Activated CD8-positive, alpha-beta memory T cell treated with anti-CD3 and anti-CD28 coated beads, Interleukin-2, amount 10 ng/mL, durations not matched to agents 7 days and 5 days (primary cell): ENCODE measurements at regions not wholly inside any gene's neighbourhood (a gene's known extent, or its start where the extent isn't known, plus 50 kb on each side); places are given as distances from the start of the nearest gene placed in this dataset.

ENCODE experiments used
- ATAC-seq: fragments of 150-1000 bp; cut with Tn5 transposase; one replicate; pipeline ENCODE4 v1.10.0; 2021; ENCODE audit warnings: moderate library complexity
- CTCF ChIA-PET: fragments of 350-600 bp; sonication (Branson Sonifier 250); formaldehyde crosslinking; loops from one replicate; lab custom pipeline; 2021; ENCODE audit warnings: antibody characterized with exemption; lab: Charles Lee
- DNase-seq: peaks from one replicate; pipeline ENCODE4 v3.0.0-alpha.2; 2020
- H3K27ac Mint-ChIP-seq: one replicate; pipeline ENCODE4 v1.8.0; 2021; ENCODE audit warnings: mild to moderate bottlenecking, mixed read lengths
- H3K27me3 Mint-ChIP-seq: one replicate; pipeline ENCODE4 v1.8.0; 2021; ENCODE audit warnings: mixed read lengths
- H3K36me3 Mint-ChIP-seq: one replicate; pipeline ENCODE4 v1.8.0; 2021; ENCODE audit warnings: mild to moderate bottlenecking, mixed read lengths
- H3K4me1 Mint-ChIP-seq: one replicate; pipeline ENCODE4 v1.8.0; 2021; ENCODE audit warnings: mixed read lengths
- H3K4me3 Mint-ChIP-seq: one replicate; pipeline ENCODE4 v1.8.0; 2021; ENCODE audit warnings: mild to moderate bottlenecking, moderate library complexity, mixed read lengths
- H3K9me3 Mint-ChIP-seq: one replicate; pipeline ENCODE4 v1.8.0; 2022; ENCODE audit warnings: low read depth, mixed read lengths

DNA sequence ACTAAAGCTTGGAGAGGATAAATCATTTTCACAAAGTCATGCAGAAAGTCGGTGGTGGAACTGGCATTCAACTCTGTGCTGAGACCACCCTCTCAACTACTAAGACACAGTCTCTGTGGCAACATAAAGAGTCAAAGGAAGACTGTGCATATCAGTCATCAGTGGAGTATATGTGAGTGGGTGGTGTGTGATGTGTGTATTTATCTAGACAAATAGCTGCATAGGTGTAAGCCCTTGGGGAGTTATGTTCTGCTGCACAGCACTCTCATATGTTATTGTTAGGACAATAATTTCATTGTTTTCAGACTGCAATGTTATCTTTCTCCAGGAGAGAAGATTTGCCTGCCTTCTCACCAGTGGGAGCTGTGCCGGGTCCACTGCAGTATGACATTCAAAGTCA is 186.3 kb upstream of the HNRNPA3 start:
- no peaks in the 10 kb centered on the region for H3K9me3 Mint-ChIP-seq
- no peak overlapping the region for H3K27ac Mint-ChIP-seq
- DNase-seq (no peak), ATAC-seq (no peak)
- no peak overlapping the region for H3K4me3 Mint-ChIP-seq
- H3K4me1 Mint-ChIP-seq: no peaks in the 10 kb centered on the region
- no peaks in the 10 kb centered on the region for H3K36me3 Mint-ChIP-seq
- peaks cover 8% of the 10 kb centered on the region for H3K27me3 Mint-ChIP-seq
- CTCF ChIA-PET: no interaction called here

DNA sequence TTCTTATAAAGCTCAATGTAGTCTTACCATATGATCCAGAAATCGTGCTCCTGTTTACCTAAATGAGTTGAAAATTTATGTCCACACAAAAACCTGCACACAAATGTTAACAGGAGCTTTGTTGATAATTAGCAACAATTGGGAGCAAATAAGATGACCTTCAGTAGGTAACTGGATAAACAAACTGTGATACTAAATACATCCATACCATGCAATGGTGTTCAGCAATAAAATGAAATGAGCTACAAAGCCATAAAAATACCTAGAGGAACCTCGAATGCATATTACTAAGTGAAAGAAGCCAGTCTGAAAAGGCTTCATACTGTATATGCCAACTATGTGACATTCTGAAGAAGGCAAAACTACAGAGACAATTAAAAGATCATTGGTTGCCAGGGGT is 185.6 kb upstream of the HNRNPA3 start:
- no peak overlapping the region for H3K4me3 Mint-ChIP-seq
- ATAC-seq: no peak
- CTCF ChIA-PET: interaction anchor here (1.0 kb wide), 1 partner anchor 10 kb away, joined by 4 read pairs; no protein-coding TSS in a partner anchor
- no peak for DNase-seq
- peaks cover 9% of the 10 kb centered on the region for H3K27me3 Mint-ChIP-seq
- H3K9me3 Mint-ChIP-seq: no peaks in the 10 kb centered on the region
- no peaks in the 10 kb centered on the region for H3K36me3 Mint-ChIP-seq
- no peaks in the 10 kb centered on the region for H3K4me1 Mint-ChIP-seq
- no peak overlapping the region for H3K27ac Mint-ChIP-seq

DNA sequence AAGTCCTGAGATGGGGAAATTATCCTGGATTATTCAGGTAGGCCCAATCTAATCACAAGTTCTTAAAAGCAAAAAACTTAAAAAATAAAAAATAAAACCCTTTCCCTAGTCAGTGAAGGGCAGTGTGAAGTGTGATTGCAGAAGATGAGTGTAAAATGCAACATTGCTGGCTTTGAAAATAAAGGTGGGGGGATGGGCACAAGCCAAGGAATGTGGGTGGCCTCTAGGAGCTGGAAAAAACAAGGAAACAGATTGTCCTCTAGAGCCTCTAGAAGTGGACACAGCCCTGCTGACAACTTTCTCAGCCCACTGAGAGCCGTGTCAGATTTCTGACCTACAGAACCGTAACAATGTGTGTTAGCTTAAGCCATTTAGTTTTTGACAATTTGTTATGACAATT is 184.3 kb upstream of the HNRNPA3 start:
- H3K27ac Mint-ChIP-seq: no peak overlapping the region
- CTCF ChIA-PET: interaction anchor here (0.8 kb wide), 1 partner anchor 14 kb away, joined by 3 read pairs; no protein-coding TSS in a partner anchor
- no peaks in the 10 kb centered on the region for H3K36me3 Mint-ChIP-seq
- H3K4me3 Mint-ChIP-seq: no peak overlapping the region
- H3K27me3 Mint-ChIP-seq: peaks cover 19% of the 10 kb centered on the region
- no peaks in the 10 kb centered on the region for H3K9me3 Mint-ChIP-seq
- DNase-seq (no peak), ATAC-seq (no peak)
- H3K4me1 Mint-ChIP-seq: no peaks in the 10 kb centered on the region

DNA sequence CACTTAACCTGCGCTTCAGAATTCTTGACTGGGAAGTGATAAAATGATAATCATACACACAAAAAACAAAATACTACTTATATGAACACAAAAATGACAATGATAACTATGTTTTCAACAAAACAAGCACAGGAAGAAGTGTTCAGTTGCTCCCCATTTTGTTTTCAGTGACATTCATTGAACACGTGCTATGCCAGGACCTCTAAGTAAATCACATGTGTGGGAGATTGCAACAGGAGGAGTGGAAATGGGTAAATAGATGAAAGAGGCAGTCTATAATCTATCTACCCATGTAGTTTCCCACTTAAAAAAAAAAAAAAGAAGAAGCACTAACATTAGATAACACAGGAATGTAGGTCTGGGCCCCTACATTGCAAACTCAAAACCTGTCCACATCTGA is 183.5 kb upstream of the HNRNPA3 start:
- H3K9me3 Mint-ChIP-seq: no peaks in the 10 kb centered on the region
- no peak for ATAC-seq
- DNase-seq: no peak
- H3K36me3 Mint-ChIP-seq: no peaks in the 10 kb centered on the region
- H3K4me3 Mint-ChIP-seq: no peak overlapping the region
- peaks cover 23% of the 10 kb centered on the region for H3K27me3 Mint-ChIP-seq
- CTCF ChIA-PET: interaction anchor here (0.8 kb wide), 1 partner anchor 15 kb away, joined by 3 read pairs; no protein-coding TSS in a partner anchor
- no peaks in the 10 kb centered on the region for H3K4me1 Mint-ChIP-seq
- no peak overlapping the region for H3K27ac Mint-ChIP-seq

DNA sequence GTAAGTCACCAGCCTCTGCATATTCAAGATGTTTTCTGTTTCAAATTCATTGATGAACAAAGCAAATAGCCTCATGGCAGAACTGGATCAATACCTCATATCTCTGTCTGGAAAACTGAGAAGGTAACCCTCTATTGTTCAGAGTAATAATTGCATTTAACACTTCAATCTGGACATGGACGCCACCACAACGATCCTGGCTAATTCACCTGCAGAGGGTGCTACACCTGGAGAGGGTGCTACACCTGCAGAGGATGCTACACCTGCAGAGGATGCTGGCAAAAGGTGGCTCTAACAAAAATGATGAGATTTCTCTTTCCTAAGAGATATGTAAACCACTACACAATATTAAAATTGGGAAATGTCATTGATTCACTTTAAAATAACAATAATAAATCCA is 183.1 kb upstream of the HNRNPA3 start:
- Mint-ChIP-seq H3K36me3 (no peaks in the 10 kb centered on the region), H3K4me3 (no peak overlapping the region), H3K27me3 (peaks cover 23% of the 10 kb centered on the region), H3K27ac (no peak overlapping the region), H3K4me1 (no peaks in the 10 kb centered on the region), H3K9me3 (no peaks in the 10 kb centered on the region)
- ATAC-seq (no peak), DNase-seq (no peak)
- CTCF ChIA-PET: no interaction called here

DNA sequence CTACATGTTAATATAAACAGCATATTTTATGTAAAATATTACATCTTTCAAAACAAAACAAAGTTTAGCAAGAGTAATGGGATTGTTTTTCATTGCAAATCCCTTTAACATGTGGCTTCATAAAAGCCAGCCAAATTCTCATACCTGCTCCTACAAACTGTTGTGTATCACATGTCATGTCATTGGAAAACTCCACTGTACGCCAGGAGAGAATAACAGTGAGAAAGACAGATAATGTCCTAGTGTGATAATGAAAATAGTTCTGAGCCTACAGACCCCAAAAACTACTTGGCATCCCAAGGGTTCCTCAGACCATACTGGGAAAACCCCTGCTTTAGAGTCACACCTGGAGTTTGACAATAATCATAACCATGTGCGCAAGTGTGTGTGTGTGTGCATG is 182.7 kb upstream of the HNRNPA3 start:
- DNase-seq: no peak
- H3K4me1 Mint-ChIP-seq: no peaks in the 10 kb centered on the region
- H3K9me3 Mint-ChIP-seq: no peaks in the 10 kb centered on the region
- H3K27ac Mint-ChIP-seq: no peak overlapping the region
- no peak overlapping the region for H3K4me3 Mint-ChIP-seq
- CTCF ChIA-PET: no interaction called here
- ATAC-seq: no peak
- no peaks in the 10 kb centered on the region for H3K36me3 Mint-ChIP-seq
- H3K27me3 Mint-ChIP-seq: peaks cover 23% of the 10 kb centered on the region

DNA sequence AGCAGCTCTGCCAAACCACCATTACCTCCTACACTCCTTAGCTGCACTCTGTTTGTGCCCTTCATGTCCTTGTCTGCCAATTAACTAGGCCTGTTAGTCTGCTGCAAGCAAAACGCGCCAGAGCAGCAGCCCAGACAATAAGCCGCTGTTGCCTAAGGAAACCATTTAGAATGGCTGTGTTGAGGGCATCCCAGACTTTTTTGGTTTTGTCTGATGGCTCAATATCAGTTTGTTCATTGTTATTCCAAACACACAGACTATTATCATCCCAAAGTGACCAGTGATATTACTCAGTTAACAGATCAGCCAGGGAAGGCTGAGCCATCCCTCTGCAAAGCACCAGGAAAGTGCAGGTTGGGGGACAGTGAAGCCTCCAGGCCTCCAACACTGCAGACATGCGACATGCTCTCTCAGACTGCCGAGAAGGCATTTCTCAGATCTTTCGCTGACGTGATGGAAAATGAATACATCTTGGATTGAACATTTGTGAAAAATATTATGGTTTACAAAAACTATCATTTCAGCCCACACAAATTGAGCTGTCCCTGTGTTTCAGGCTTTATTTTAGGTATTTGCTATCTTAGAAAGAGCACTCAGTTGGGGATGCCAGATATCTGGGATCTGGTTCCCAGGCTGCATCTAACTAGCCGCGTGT is 182.0 kb upstream of the HNRNPA3 start:
- Mint-ChIP-seq H3K36me3 (no peaks in the 10 kb centered on the region), H3K4me1 (no peaks in the 10 kb centered on the region), H3K9me3 (peaks cover 2% of the 10 kb centered on the region), H3K4me3 (no peak overlapping the region), H3K27me3 (peaks cover 23% of the 10 kb centered on the region), H3K27ac (no peak overlapping the region)
- no peak for ATAC-seq
- DNase-seq: no peak
- CTCF ChIA-PET: no interaction called here

DNA sequence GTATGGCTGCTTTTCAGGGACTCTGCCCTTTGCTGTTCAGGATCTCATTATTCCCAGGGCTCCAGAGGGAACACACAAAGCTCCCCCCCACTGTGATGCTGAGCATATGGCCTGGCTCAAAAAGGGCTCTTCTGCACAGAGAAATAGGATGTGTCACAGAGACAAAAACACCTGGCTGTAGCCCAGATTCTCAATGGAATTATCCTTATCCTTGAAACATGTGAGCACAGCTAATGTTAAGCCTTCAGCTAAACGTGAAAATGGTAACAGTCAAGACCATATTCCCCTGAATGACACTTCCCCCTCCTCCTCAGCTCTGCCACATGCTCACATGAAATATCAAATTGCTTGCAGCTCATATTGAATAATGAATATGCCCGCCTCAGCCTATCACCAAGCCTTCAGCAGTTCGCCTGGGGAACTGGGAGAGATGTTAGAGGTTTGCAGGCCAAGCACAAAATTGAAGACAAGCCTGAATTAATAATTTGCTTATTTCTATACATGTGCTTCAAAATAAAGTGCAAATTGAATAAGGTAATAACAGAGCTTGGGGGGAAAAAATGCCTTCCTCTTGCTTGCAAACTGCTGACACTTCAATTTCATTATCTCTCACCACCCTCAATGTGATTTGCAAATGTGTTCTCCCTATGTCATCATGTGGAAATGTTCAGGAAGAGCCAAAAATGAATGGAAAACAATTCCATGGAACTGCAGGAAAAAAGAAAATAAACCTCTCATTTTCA is 181.0 kb upstream of the HNRNPA3 start:
- no peak for ATAC-seq
- DNase-seq: no peak

DNA sequence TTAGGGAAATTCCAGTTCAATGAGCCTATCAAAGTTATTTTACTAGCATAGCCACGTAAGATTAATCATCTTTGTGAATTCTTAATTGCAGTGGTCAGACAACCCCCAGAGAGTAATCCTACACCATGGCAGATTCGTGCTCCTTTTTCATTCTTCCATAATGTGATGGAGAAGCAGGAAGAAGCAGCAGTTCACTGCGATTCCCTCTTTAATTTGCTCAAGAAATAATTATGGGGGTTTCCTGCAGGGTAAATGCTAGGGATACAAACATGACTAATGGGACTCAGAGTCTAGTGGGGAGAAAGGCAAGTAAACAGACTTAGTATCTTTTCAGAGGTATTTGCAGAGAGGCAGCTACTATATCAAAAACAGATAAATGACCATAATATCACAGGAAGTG is 175.8 kb upstream of the HNRNPA3 start:
- no peak overlapping the region for H3K27ac Mint-ChIP-seq
- H3K4me1 Mint-ChIP-seq: no peaks in the 10 kb centered on the region
- H3K9me3 Mint-ChIP-seq: peaks cover 2% of the 10 kb centered on the region
- H3K36me3 Mint-ChIP-seq: no peaks in the 10 kb centered on the region
- peaks cover 45% of the 10 kb centered on the region for H3K27me3 Mint-ChIP-seq
- DNase-seq (no peak), ATAC-seq (no peak)
- H3K4me3 Mint-ChIP-seq: no peak overlapping the region
- CTCF ChIA-PET: interaction anchor here (1.5 kb wide), 1 partner anchor 21 kb away, joined by 3 read pairs; no protein-coding TSS in a partner anchor

More for the DNA sequence above, 181.0 kb upstream of the HNRNPA3 start:
- H3K27me3 Mint-ChIP-seq: peaks cover 26% of the 10 kb centered on the region
- CTCF ChIA-PET: no interaction called here
- no peaks in the 10 kb centered on the region for H3K4me1 Mint-ChIP-seq
- no peak overlapping the region for H3K4me3 Mint-ChIP-seq
- H3K36me3 Mint-ChIP-seq: no peaks in the 10 kb centered on the region
- no peak overlapping the region for H3K27ac Mint-ChIP-seq
- peaks cover 2% of the 10 kb centered on the region for H3K9me3 Mint-ChIP-seq

DNA sequence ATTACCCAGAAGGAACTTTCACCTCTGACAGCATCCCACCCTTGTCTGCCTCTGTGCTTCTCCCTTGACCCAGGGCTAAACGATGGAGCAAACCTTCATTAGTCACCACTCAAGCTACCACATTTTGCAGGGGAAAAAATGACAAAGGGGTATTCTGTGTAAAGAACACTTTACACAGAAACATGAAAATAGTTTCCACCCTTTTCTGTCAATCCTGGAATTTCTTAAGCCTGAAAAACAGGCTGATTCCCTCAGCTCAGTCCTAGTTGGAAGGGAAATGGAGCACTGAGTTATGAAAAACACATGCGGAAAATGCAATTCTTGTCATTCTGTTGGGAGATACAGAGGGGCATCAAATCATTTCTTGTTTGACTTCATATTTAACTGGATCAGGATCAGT is 175.0 kb upstream of the HNRNPA3 start:
- CTCF ChIA-PET: interaction anchor here (1.5 kb wide), 1 partner anchor 22 kb away, joined by 3 read pairs; no protein-coding TSS in a partner anchor
- Mint-ChIP-seq H3K4me1 (no peaks in the 10 kb centered on the region), H3K27me3 (peaks cover 44% of the 10 kb centered on the region)

DNA sequence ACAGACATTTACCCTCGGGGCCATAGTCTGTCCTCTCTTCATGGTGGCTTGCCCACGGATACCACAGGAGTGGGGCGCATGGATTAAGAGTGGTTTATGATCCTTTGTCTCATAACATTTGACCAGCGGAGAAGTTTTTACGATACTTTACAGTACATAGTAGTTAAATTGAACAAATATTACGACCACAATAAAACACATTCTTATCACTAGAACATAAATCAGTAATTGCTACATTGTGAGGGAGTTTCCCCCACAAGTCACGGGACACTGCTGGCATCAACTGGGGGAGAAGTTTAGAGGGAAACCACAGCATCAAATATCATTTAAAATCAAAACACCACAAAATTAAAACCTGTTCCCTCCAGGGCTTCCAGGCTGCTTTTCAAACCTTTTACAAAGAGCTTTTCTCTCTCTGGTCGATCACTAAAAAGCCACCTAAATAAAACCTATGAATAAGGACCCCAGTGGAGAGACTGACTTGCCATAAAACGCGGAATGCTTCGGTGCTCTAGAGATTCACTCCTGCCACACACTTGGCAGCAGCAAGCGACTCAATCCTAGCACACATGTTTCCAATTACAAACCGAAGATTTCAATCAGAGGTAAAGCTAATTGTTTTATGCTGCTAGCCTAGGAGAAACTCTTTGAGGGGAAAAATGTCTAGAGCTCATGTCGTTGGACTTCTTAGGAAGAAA is 173.7 kb upstream of the HNRNPA3 start:
- Mint-ChIP-seq H3K27ac (no peak overlapping the region), H3K4me1 (no peaks in the 10 kb centered on the region), H3K36me3 (no peaks in the 10 kb centered on the region), H3K9me3 (peaks cover 2% of the 10 kb centered on the region), H3K27me3 (peaks cover 41% of the 10 kb centered on the region), H3K4me3 (no peak overlapping the region)
- ATAC-seq (no peak), DNase-seq (no peak)
- CTCF ChIA-PET: no interaction called here

More for the DNA sequence above, 175.0 kb upstream of the HNRNPA3 start:
- H3K4me3 Mint-ChIP-seq: no peak overlapping the region
- no peaks in the 10 kb centered on the region for H3K36me3 Mint-ChIP-seq
- H3K9me3 Mint-ChIP-seq: peaks cover 2% of the 10 kb centered on the region
- no peak for DNase-seq
- ATAC-seq: no peak
- H3K27ac Mint-ChIP-seq: no peak overlapping the region

DNA sequence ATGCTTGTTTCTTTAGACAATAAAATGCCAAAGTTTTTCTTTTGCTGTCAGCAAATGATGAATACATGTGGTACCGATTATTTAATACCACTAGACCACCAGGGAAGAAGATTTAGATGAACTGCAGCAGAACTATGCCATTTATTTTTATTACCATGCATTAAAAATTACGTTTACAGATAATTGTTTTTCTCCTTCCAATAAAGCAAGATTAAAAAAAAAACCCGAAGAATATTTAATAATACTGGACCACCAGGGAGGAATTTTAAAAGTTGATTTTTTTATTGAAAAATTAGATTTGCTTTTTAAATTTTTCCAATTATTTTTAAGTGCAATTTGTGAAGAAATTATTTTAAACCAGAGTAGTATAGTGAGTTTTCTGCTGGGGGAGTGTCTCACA is 170.3 kb upstream of the HNRNPA3 start:
- CTCF ChIA-PET: no interaction called here
- H3K36me3 Mint-ChIP-seq: no peaks in the 10 kb centered on the region
- H3K4me3 Mint-ChIP-seq: no peak overlapping the region
- no peaks in the 10 kb centered on the region for H3K9me3 Mint-ChIP-seq
- no peak for DNase-seq
- ATAC-seq: no peak
- H3K27me3 Mint-ChIP-seq: peaks cover 36% of the 10 kb centered on the region
- H3K27ac Mint-ChIP-seq: no peak overlapping the region
- no peaks in the 10 kb centered on the region for H3K4me1 Mint-ChIP-seq

DNA sequence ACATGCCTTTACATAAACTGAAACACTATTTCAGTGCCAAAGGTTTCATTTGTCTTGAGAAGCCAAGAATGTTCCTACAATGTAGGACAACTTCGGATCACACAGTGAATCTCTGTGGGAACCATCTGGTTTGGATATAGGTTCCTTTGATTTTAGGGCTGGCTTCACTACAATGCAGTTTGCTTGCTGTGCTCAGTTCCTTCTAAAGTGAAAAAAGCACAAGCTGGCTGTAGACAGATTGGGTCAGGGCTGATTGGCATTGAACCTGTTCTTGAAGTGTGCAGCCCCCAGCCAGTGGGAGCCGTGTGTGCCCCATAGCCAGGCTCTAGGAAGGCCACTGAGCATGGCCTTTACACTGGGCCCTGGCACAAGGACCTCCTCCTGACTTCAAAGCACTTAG is 167.9 kb upstream of the HNRNPA3 start:
- Mint-ChIP-seq H3K27me3 (peaks cover 32% of the 10 kb centered on the region), H3K9me3 (no peaks in the 10 kb centered on the region), H3K36me3 (no peaks in the 10 kb centered on the region), H3K4me3 (no peak overlapping the region), H3K27ac (no peak overlapping the region), H3K4me1 (no peaks in the 10 kb centered on the region)
- CTCF ChIA-PET: no interaction called here
- DNase-seq (no peak), ATAC-seq (no peak)
